HFF-Myc (cell line): ENCODE measurements at regions not wholly inside any gene's neighbourhood (a gene's known extent, or its start where the extent isn't known, plus 50 kb on each side); places are given as distances from the start of the nearest gene placed in this dataset.

Experiments used
- DNase-seq: peaks from one replicate; pipeline ENCODE4 v3.0.0-alpha.2; 2011; ENCODE audit warnings: low read depth; ENCODE audit errors: extremely low read depth
- H3K4me3 ChIP-seq: replicated peaks from 2 replicates; pipeline ENCODE4 v1.5.1; 2011; ENCODE audit warnings: low read depth, mild to moderate bottlenecking, control low read depth, low read length
- CTCF ChIP-seq: IDR thresholded peaks from 2 replicates; pipeline ENCODE4 v1.5.1; 2012; ENCODE audit warnings: mild to moderate bottlenecking, low read depth, low read length, control low read depth; ENCODE audit errors: missing control alignments

- H3K4me3 ChIP-seq, result no peak overlapping the region
- no peak for DNase-seq
- TF ChIP-seq CTCF, result no peak
Measured at GRCh38 chr11:19460718-19461405, 220.1 kb upstream of the E2F8 start.

- no peak for DNase-seq
- no peak overlapping the region for H3K4me3 ChIP-seq
- TF ChIP-seq CTCF, result no peak
Measured at GRCh38 chr11:19459240-19459639, 218.5 kb upstream of the E2F8 start.

- no peak for DNase-seq
- TF ChIP-seq CTCF, result no peak
- no peak overlapping the region for H3K4me3 ChIP-seq
Measured at GRCh38 chr11:19458721-19459120, 218.0 kb upstream of the E2F8 start.

GRCh38 chr11:19458231-19458630 is 217.5 kb upstream of the E2F8 start:
- H3K4me3 ChIP-seq, result no peak overlapping the region
- TF ChIP-seq CTCF, result no peak
- no peak for DNase-seq

DNA sequence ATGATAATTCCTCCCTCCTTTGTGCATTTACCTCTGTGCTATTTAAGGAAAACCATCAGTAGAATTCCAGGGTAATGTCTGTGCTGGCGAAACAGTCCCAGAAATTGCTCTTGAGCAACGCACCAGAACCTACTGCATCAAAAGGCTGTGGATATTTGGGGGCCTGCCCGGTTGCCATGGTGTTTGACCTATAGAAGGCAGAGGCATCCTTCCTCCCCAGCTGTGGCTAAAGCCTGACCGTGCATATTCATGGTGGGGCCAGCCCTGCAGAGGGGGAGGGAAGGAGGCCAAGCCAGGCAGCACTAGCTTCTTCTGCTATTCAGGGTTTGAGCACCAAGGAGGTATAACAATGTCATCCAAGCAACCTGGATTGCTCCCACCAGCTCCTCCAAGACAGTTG is 215.0 kb upstream of the E2F8 start:
- no peak overlapping the region for H3K4me3 ChIP-seq
- no peak for TF ChIP-seq CTCF
- no peak for DNase-seq

GRCh38 chr11:19453651-19454257 is 213.0 kb upstream of the E2F8 start:
- DNase-seq, result no peak
- no peak overlapping the region for H3K4me3 ChIP-seq
- TF ChIP-seq CTCF, result no peak
